ENCODE measurements at regions not wholly inside any gene's neighbourhood (a gene's known extent, or its start where the extent isn't known, plus 50 kb on each side); places are given as distances from the start of the nearest gene placed in this dataset.

- no peaks in the 10 kb centered on the region for H3K36me3 ChIP-seq (replicated peaks; ENCODE audit: insufficient read depth, low read length)
- H4K20me1 ChIP-seq (ENCODE audit: insufficient read depth, low read length) = no peaks in the 10 kb centered on the region
- no peak overlapping the region for H2AFZ ChIP-seq (ENCODE audit: low read length)
- H3K27ac ChIP-seq (ENCODE audit: low read length) = no peak overlapping the region
- no peaks in the 10 kb centered on the region for H3K9me3 ChIP-seq (replicated peaks; ENCODE audit: insufficient read depth, low read length)
- no peak overlapping the region for H3K4me3 ChIP-seq (ENCODE audit: low read length)
- no peaks in the 10 kb centered on the region for H3K4me1 ChIP-seq (ENCODE audit: low read length)
- H3K4me2 ChIP-seq (ENCODE audit: low read depth, low read length) = no peak overlapping the region
- H3K9me2 ChIP-seq (replicated peaks; ENCODE audit: insufficient read depth, low read length) = no peaks in the 10 kb centered on the region
- no peak for TF ChIP-seq EZH2phosphoT487 (IDR thresholded peaks at IDR 0.05; ENCODE audit: low read length)
- TF ChIP-seq EZH2 (optimal IDR thresholded peaks at IDR 0.05; ENCODE audit: low read depth, low read length) = no peak
- TF ChIP-seq CTCF (IDR thresholded peaks at IDR 0.05; ENCODE audit: low read length) = no peak
- no peaks in the 10 kb centered on the region for H3K27me3 ChIP-seq (replicated peaks; ENCODE audit: insufficient read depth, low read length)
- no peaks in the 10 kb centered on the region for H3K79me2 ChIP-seq (ENCODE audit: low read length)
- no peaks in the 10 kb centered on the region for H3F3A ChIP-seq (ENCODE audit: insufficient read depth, low read length)
- DNase-seq = no peak
- H3K9ac ChIP-seq (ENCODE audit: low read length) = no peak overlapping the region
Observed at GRCh38 chr9:16303506-16303905, 567.0 kb downstream of the BNC2 start.

GRCh38 chr9:16304301-16304700 lies 566.2 kb downstream of the BNC2 start:
- H3K4me1 ChIP-seq (ENCODE audit: low read length) = no peaks in the 10 kb centered on the region
- no peaks in the 10 kb centered on the region for H3K79me2 ChIP-seq (ENCODE audit: low read length)
- H3K9me2 ChIP-seq (replicated peaks; ENCODE audit: insufficient read depth, low read length) = no peaks in the 10 kb centered on the region
- H3K27me3 ChIP-seq (replicated peaks; ENCODE audit: insufficient read depth, low read length) = no peaks in the 10 kb centered on the region
- H3K27ac ChIP-seq (ENCODE audit: low read length) = no peak overlapping the region
- no peak overlapping the region for H3K4me2 ChIP-seq (ENCODE audit: low read depth, low read length)
- H3K36me3 ChIP-seq (replicated peaks; ENCODE audit: insufficient read depth, low read length) = no peaks in the 10 kb centered on the region
- no peak for DNase-seq
- H3K4me3 ChIP-seq (ENCODE audit: low read length) = no peak overlapping the region
- no peak for TF ChIP-seq EZH2phosphoT487 (IDR thresholded peaks at IDR 0.05; ENCODE audit: low read length)
- TF ChIP-seq CTCF (IDR thresholded peaks at IDR 0.05; ENCODE audit: low read length) = no peak
- H3K9me3 ChIP-seq (replicated peaks; ENCODE audit: insufficient read depth, low read length) = no peaks in the 10 kb centered on the region
- no peaks in the 10 kb centered on the region for H3F3A ChIP-seq (ENCODE audit: insufficient read depth, low read length)
- no peak overlapping the region for H2AFZ ChIP-seq (ENCODE audit: low read length)
- no peak overlapping the region for H3K9ac ChIP-seq (ENCODE audit: low read length)
- H4K20me1 ChIP-seq (ENCODE audit: insufficient read depth, low read length) = no peaks in the 10 kb centered on the region

- Histone ChIP-seq H2AFZ (ENCODE audit: low read length) (no peak overlapping the region), H3K9ac (ENCODE audit: low read length) (no peak overlapping the region), H4K20me1 (ENCODE audit: insufficient read depth, low read length) (no peaks in the 10 kb centered on the region), H3K9me2 (replicated peaks; ENCODE audit: insufficient read depth, low read length) (no peaks in the 10 kb centered on the region), H3F3A (ENCODE audit: insufficient read depth, low read length) (no peaks in the 10 kb centered on the region), H3K27me3 (replicated peaks; ENCODE audit: insufficient read depth, low read length) (no peaks in the 10 kb centered on the region), H3K4me2 (ENCODE audit: low read depth, low read length) (no peak overlapping the region), H3K9me3 (replicated peaks; ENCODE audit: insufficient read depth, low read length) (no peaks in the 10 kb centered on the region), H3K4me3 (ENCODE audit: low read length) (no peak overlapping the region), H3K4me1 (ENCODE audit: low read length) (no peaks in the 10 kb centered on the region), H3K36me3 (replicated peaks; ENCODE audit: insufficient read depth, low read length) (no peaks in the 10 kb centered on the region), H3K27ac (ENCODE audit: low read length) (no peak overlapping the region), H3K79me2 (ENCODE audit: low read length) (no peaks in the 10 kb centered on the region)
- no peak for DNase-seq
- TF ChIP-seq CTCF (IDR thresholded peaks at IDR 0.05; ENCODE audit: low read length) = no peak
- TF ChIP-seq EZH2phosphoT487 (IDR thresholded peaks at IDR 0.05; ENCODE audit: low read length) = no peak
- no peak for TF ChIP-seq EZH2 (optimal IDR thresholded peaks at IDR 0.05; ENCODE audit: low read depth, low read length)
Observed at GRCh38 chr9:16306586-16306985, 563.9 kb downstream of the BNC2 start.

Data from MM.1S (cell line).